HG02798 (cell line): ENCODE measurements at regions not wholly inside any gene's neighbourhood (a gene's known extent, or its start where the extent isn't known, plus 50 kb on each side); places are given as distances from the start of the nearest gene placed in this dataset.
"Not testable (repeated sequence)": the region's sequence is repeated elsewhere in the genome, so short reads cannot be mapped to it uniquely, and the experiment has no call there.

Source experiments
- ATAC-seq: cut with Tn5 transposase; IDR thresholded peaks from one replicate; pipeline ENCODE4 v1.9.1; 2021; ENCODE audit warnings: mild to moderate bottlenecking; ENCODE audit not compliant: unreplicated experiment, poor library complexity

- no peak for ATAC-seq
Measured at GRCh38 chr7:145169908-145170307, 334.1 kb upstream of the TPK1 start.

- ATAC-seq, result no peak
Measured at GRCh38 chr7:145168879-145169278, 333.0 kb upstream of the TPK1 start.

- no peak for ATAC-seq
Measured at GRCh38 chr7:145168427-145168826, 332.6 kb upstream of the TPK1 start.

GRCh38 chr7:145156834-145157233 is 321.0 kb upstream of the TPK1 start:
- no peak for ATAC-seq

- no peak for ATAC-seq
Measured at GRCh38 chr7:145152589-145152988, 316.7 kb upstream of the TPK1 start.

GRCh38 chr7:145151676-145152075 is 315.8 kb upstream of the TPK1 start:
- no peak for ATAC-seq

GRCh38 chr7:145147865-145148264 is 312.0 kb upstream of the TPK1 start:
- ATAC-seq, result no peak

GRCh38 chr7:145143685-145144084 is 307.8 kb upstream of the TPK1 start:
- no peak for ATAC-seq

- no peak for ATAC-seq
Measured at GRCh38 chr7:145134377-145134776, 298.5 kb upstream of the TPK1 start.

- no peak for ATAC-seq
Measured at GRCh38 chr7:145123502-145123901, 287.6 kb upstream of the TPK1 start.

- no peak for ATAC-seq
Measured at GRCh38 chr7:145106001-145106400, 270.1 kb upstream of the TPK1 start.

- ATAC-seq, result no peak
Measured at GRCh38 chr7:145105561-145105960, 269.7 kb upstream of the TPK1 start.

- ATAC-seq, result no peak
Measured at GRCh38 chr7:145104400-145104799, 268.5 kb upstream of the TPK1 start.

GRCh38 chr7:145102199-145102598 is 266.3 kb upstream of the TPK1 start:
- not testable (repeated sequence) for ATAC-seq

- ATAC-seq, result no peak
Measured at GRCh38 chr7:145092766-145093165, 256.9 kb upstream of the TPK1 start.

GRCh38 chr7:145088111-145088745 is 252.4 kb upstream of the TPK1 start:
- ATAC-seq, result no peak

- no peak for ATAC-seq
Measured at GRCh38 chr7:145082366-145083161, 246.7 kb upstream of the TPK1 start.

GRCh38 chr7:145065473-145065872 is 229.6 kb upstream of the TPK1 start:
- no peak for ATAC-seq

GRCh38 chr7:145064114-145064513 is 228.3 kb upstream of the TPK1 start:
- no peak for ATAC-seq

- no peak for ATAC-seq
Measured at GRCh38 chr7:145053781-145054180, 217.9 kb upstream of the TPK1 start.

GRCh38 chr7:145050415-145050814 is 214.6 kb upstream of the TPK1 start:
- no peak for ATAC-seq
